ENCODE measurements at regions not wholly inside any gene's neighbourhood (a gene's known extent, or its start where the extent isn't known, plus 50 kb on each side); places are given as distances from the start of the nearest gene placed in this dataset.

DNA sequence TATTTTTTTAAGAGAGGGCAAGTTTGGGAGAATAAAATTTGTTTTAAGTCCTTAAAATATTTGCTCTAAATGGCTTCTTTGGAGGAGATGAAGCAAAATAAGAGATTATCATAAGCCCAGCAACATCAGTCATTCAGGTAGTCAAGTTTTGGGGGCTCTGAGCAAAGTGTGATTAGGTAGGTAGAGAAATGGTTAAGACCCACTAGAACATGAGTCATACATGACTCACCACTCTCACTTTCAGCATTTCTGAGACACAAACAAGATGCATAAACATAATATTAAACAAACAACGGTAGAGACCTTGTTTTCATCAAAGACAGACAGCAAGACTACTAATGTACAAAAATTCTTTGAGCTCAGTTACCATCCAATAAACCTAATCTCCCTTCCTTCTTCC is 272.2 kb downstream of the LMO4 start:
- H3K27me3 ChIP-seq: no peaks in the 10 kb centered on the region
- H3K9me3 ChIP-seq: no peaks in the 10 kb centered on the region
- intact Hi-C loops (cut with DNase I): no loop called here
- TF ChIP-seq, protein P1, sequence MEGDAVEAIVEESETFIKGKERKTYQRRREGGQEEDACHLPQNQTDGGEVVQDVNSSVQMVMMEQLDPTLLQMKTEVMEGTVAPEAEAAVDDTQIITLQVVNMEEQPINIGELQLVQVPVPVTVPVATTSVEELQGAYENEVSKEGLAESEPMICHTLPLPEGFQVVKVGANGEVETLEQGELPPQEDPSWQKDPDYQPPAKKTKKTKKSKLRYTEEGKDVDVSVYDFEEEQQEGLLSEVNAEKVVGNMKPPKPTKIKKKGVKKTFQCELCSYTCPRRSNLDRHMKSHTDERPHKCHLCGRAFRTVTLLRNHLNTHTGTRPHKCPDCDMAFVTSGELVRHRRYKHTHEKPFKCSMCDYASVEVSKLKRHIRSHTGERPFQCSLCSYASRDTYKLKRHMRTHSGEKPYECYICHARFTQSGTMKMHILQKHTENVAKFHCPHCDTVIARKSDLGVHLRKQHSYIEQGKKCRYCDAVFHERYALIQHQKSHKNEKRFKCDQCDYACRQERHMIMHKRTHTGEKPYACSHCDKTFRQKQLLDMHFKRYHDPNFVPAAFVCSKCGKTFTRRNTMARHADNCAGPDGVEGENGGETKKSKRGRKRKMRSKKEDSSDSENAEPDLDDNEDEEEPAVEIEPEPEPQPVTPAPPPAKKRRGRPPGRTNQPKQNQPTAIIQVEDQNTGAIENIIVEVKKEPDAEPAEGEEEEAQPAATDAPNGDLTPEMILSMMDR (IDR thresholded peaks at IDR 0.05): no peak
- no peaks in the 10 kb centered on the region for H3K4me1 ChIP-seq
- H3K36me3 ChIP-seq: no peaks in the 10 kb centered on the region
- no peak overlapping the region for H3K27ac ChIP-seq
- no peak for DNase-seq (ENCODE audit: low spot score in 2 of 2)
- H3K4me3 ChIP-seq: no peak overlapping the region

DNA sequence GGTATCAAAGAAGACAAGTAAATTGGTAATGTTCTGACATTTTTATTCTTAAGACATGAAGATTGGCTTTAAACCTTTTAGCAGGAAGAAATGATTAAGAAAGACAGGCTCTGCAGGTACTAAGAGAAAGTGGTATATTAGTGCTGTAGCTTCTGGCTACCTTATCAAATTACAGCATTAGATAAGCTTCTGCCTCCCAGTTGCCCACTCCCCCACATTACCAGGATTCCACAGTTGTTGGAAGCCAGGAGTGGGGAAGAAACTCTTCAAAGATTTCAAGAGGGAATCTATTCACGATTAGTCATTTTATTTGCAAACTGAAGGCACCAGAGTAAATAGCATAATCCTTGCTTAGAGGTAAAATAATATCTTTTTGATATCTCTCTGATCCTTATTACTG is 274.9 kb downstream of the LMO4 start:
- DNase-seq (ENCODE audit: low spot score in 2 of 2): no peak
- intact Hi-C loops (cut with DNase I): no loop called here
- Histone ChIP-seq H3K9me3 (no peaks in the 10 kb centered on the region), H3K27me3 (no peaks in the 10 kb centered on the region), H3K36me3 (no peaks in the 10 kb centered on the region), H3K4me3 (no peak overlapping the region), H3K4me1 (no peaks in the 10 kb centered on the region), H3K27ac (no peak overlapping the region)
- TF ChIP-seq, protein P1 (IDR thresholded peaks at IDR 0.05): no peak

DNA sequence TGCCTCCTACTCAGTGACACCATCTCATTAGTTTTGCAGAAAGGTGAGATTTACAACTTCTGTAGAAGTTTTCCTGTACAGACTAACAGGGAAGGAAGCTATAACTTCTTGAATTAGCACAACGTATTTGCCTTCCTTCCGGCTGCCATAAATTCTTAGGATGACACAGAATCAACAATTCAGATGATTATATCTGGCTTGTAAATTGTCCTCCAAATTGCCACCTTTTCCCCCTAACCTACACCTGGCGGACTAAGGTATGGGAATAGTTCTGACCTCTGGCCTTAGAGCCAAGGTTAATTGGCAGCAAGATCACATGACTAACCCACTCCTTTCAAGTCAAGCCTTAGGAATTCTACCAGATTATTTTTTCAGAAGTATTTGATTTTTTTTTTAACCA is 284.3 kb downstream of the LMO4 start:
- H3K4me3 ChIP-seq: no peak overlapping the region
- H3K9me3 ChIP-seq: no peaks in the 10 kb centered on the region
- no peaks in the 10 kb centered on the region for H3K27me3 ChIP-seq
- intact Hi-C loops (cut with DNase I): loop anchor here (10.0 kb wide), 1 partner anchor 342 kb away; no protein-coding TSS in a partner anchor
- peak overlapping the region in 1 of 2 donors; percentile 44 for H3K27ac ChIP-seq
- H3K4me1 ChIP-seq: peaks cover 0 to 13% of the 10 kb centered on the region in 2 donors
- no peak for DNase-seq (ENCODE audit: low spot score in 2 of 2)
- no peaks in the 10 kb centered on the region for H3K36me3 ChIP-seq
- TF ChIP-seq, protein P1 (IDR thresholded peaks at IDR 0.05): no peak

DNA sequence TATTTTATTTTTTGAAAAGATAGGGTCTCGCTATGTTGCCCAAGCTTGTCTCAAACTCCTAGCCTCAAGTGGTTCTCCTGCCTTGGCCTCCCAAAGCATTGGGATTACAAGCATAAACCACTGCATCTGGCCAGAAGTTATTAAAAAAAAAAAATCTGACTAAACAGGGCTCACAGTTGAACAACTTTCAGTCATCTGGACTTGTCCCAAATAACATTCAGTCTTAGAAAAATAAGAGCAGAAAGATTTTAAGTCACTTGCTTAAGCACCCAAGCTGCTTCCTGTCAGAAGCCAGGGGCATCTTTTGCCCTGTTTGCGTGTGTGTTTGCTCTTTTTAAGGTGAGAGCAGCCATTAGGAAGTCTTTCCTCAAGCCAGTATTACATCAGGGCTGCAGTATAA is 286.8 kb downstream of the LMO4 start:
- H3K4me3 ChIP-seq: no peak overlapping the region
- H3K27ac ChIP-seq: peak overlapping the region; percentile 16 to 65
- H3K4me1 ChIP-seq: peaks cover 0 to 13% of the 10 kb centered on the region in 2 donors
- intact Hi-C loops (cut with DNase I): loop anchor here (10.0 kb wide), 1 partner anchor 339 kb away; no protein-coding TSS in a partner anchor
- H3K27me3 ChIP-seq: no peaks in the 10 kb centered on the region
- DNase-seq (ENCODE audit: low spot score in 2 of 2): no peak
- TF ChIP-seq, protein P1 (IDR thresholded peaks at IDR 0.05): no peak
- H3K36me3 ChIP-seq: no peaks in the 10 kb centered on the region
- no peaks in the 10 kb centered on the region for H3K9me3 ChIP-seq

DNA sequence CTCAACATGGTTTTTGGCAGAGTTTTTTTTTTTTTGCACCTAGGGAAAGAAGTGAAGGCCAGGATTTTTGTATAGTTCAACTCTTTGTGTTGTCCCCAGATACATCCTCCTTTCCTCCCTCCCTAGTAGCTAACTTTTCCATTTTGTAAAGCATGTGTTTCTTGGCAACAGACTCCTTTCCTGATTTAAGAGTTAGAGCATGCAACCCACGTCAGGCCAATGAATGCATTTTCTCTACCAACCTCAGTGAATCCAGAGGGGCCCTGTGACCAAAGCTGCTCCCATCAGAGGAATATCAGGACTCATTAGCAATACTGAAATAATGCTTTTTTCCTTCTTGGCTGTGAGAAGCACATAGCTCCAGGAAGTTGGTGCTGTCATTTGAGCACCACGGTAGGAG is 287.2 kb downstream of the LMO4 start:
- Histone ChIP-seq H3K36me3 (no peaks in the 10 kb centered on the region), H3K4me3 (no peak overlapping the region), H3K4me1 (peaks cover 0 to 13% of the 10 kb centered on the region in 2 donors), H3K27ac (peak overlapping the region; percentile 16 to 65), H3K9me3 (no peaks in the 10 kb centered on the region), H3K27me3 (no peaks in the 10 kb centered on the region)
- intact Hi-C loops (cut with DNase I): loop anchor here (10.0 kb wide), 1 partner anchor 339 kb away; no protein-coding TSS in a partner anchor
- DNase-seq (ENCODE audit: low spot score in 2 of 2): no peak
- TF ChIP-seq, protein P1 (IDR thresholded peaks at IDR 0.05): no peak

DNA sequence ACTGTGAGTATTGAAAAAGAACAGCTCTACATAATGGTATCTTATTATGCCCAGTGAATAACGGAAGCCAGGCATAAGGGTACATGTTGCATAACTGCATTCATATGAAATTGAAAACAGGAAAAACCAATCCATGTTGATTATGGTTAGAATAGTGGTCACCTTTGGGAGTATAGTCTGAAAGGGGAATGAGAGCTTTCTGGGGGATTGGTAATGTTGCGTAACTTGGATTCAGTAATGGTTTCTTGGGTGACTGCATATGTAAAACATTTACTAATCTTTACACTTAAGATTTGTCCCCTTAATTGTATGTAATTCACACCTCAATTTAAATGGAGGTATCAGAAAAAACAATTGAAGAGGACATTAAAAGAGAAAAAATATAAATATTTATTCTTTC is 292.1 kb downstream of the LMO4 start:
- intact Hi-C loops (cut with DNase I): no loop called here
- no peak for DNase-seq (ENCODE audit: low spot score in 2 of 2)
- no peaks in the 10 kb centered on the region for H3K27me3 ChIP-seq
- no peaks in the 10 kb centered on the region for H3K4me1 ChIP-seq
- H3K9me3 ChIP-seq: no peaks in the 10 kb centered on the region
- TF ChIP-seq, protein P1 (IDR thresholded peaks at IDR 0.05): no peak
- H3K4me3 ChIP-seq: no peak overlapping the region
- H3K27ac ChIP-seq: no peak overlapping the region
- H3K36me3 ChIP-seq: no peaks in the 10 kb centered on the region

Data from ascending aorta (tissue), 2 donors.